Osteoblast (primary cell): ENCODE measurements at regions not wholly inside any gene's neighbourhood (a gene's known extent, or its start where the extent isn't known, plus 50 kb on each side); places are given as distances from the start of the nearest gene placed in this dataset.

ENCODE experiments used
- DNase-seq: peaks from one replicate; pipeline ENCODE4 v3.0.0; 2011; ENCODE audit warnings: low spot score, mixed read lengths; ENCODE audit not compliant: insufficient read length; ENCODE audit errors: missing footprints
- H2AFZ ChIP-seq: 2 replicates; pipeline ENCODE4 v1.6.0; 2011; ENCODE audit warnings: mild to moderate bottlenecking, low read length
- H3K27ac ChIP-seq: 2 replicates; pipeline ENCODE4 v1.5.1; 2011; ENCODE audit warnings: mild to moderate bottlenecking, low read depth, low read length, moderate library complexity
- H3K27me3 ChIP-seq: 2 replicates; pipeline ENCODE4 v1.6.0; 2012; ENCODE audit warnings: mild to moderate bottlenecking, control low read depth, inconsistent platforms, low read length, moderate library complexity; ENCODE audit not compliant: insufficient read depth
- H3K36me3 ChIP-seq: 2 replicates; pipeline ENCODE4 v1.5.1; 2011; ENCODE audit warnings: mild to moderate bottlenecking, low read length, control low read depth, moderate library complexity; ENCODE audit not compliant: insufficient read depth
- H3K4me1 ChIP-seq: 2 replicates; pipeline ENCODE4 v1.5.1; 2011; ENCODE audit warnings: mild to moderate bottlenecking, low read length, control low read depth, moderate library complexity; ENCODE audit not compliant: insufficient read depth
- H3K4me2 ChIP-seq: 2 replicates; pipeline ENCODE4 v1.6.0; 2011; ENCODE audit warnings: mild to moderate bottlenecking, low read length; ENCODE audit not compliant: insufficient read depth
- H3K4me3 ChIP-seq: fragments of 200-600 bp; sonication (generic); 3 replicates; pipeline ENCODE4 v1.5.1; 2012; ENCODE audit warnings: mild to moderate bottlenecking, low read length, inconsistent platforms; ENCODE audit not compliant: insufficient read depth
- H3K79me2 ChIP-seq: 2 replicates; pipeline ENCODE4 v1.6.0; 2012; ENCODE audit warnings: mild to moderate bottlenecking, low read length, control low read depth, inconsistent platforms; ENCODE audit not compliant: insufficient read depth
- H3K9me3 ChIP-seq: 2 replicates; pipeline ENCODE4 v1.5.1; 2011; ENCODE audit warnings: low read depth, low read length, control low read depth
- H4K20me1 ChIP-seq: 2 replicates; pipeline ENCODE4 v1.6.0; 2012; ENCODE audit warnings: mild to moderate bottlenecking, low read length, control low read depth; ENCODE audit not compliant: insufficient read depth
- TF ChIP-seq, protein P1 (sequence below): IDR thresholded peaks from 2 replicates; pipeline ENCODE4 v1.5.1; 2011; ENCODE audit warnings: mild to moderate bottlenecking, low read depth, low read length, moderate library complexity; ENCODE audit errors: extremely low read depth

DNA sequence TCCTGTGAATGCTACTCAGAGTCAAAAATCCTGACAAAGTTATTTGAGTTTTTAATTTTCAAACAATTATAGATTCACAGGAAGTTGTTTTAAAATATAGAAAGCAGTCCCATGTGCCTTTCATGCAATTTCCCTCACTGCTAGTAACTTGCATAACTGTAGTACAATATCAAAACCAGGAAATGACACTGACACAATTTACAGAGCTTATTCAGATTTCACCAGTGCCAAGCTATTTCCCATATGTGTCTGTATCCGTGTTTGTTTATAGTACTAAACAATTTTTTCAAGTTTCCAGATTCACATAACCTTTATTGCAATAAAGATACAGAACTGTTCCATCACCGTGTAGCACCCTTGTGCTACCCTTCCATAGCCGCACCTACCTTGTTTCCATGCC is 934.6 kb downstream of the PCDH17 start:
- H4K20me1 ChIP-seq: no peaks in the 10 kb centered on the region
- TF ChIP-seq, protein P1, sequence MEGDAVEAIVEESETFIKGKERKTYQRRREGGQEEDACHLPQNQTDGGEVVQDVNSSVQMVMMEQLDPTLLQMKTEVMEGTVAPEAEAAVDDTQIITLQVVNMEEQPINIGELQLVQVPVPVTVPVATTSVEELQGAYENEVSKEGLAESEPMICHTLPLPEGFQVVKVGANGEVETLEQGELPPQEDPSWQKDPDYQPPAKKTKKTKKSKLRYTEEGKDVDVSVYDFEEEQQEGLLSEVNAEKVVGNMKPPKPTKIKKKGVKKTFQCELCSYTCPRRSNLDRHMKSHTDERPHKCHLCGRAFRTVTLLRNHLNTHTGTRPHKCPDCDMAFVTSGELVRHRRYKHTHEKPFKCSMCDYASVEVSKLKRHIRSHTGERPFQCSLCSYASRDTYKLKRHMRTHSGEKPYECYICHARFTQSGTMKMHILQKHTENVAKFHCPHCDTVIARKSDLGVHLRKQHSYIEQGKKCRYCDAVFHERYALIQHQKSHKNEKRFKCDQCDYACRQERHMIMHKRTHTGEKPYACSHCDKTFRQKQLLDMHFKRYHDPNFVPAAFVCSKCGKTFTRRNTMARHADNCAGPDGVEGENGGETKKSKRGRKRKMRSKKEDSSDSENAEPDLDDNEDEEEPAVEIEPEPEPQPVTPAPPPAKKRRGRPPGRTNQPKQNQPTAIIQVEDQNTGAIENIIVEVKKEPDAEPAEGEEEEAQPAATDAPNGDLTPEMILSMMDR: no peak

DNA sequence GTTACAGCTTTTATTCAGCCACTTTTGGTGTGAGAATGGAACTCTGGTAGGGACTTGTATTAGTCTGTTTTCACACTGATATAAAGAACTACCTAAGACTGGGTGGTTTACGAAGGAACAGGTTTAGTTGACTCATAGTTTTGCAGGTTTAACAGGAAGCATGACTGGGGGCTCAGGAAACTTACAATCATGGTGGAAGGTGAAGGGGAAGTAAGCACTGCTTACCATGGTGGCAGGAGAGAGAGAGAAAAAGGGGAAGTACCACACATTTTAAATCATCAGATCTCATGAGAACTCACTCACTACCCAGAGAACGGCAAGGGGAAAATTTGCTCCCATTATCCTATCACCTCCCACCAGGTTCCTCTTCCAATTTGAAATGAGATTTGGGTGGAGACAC is 942.2 kb downstream of the PCDH17 start:
- no peak overlapping the region for H3K4me3 ChIP-seq
- no peaks in the 10 kb centered on the region for H3K4me1 ChIP-seq
- DNase-seq: no peak
- no peaks in the 10 kb centered on the region for H3K27me3 ChIP-seq
- no peak overlapping the region for H3K27ac ChIP-seq
- no peaks in the 10 kb centered on the region for H3K79me2 ChIP-seq
- peaks cover 5% of the 10 kb centered on the region for H3K9me3 ChIP-seq
- H3K36me3 ChIP-seq: no peaks in the 10 kb centered on the region
- no peak overlapping the region for H3K4me2 ChIP-seq
- no peak overlapping the region for H2AFZ ChIP-seq
- TF ChIP-seq, protein P1: no peak
- no peaks in the 10 kb centered on the region for H4K20me1 ChIP-seq

More for the DNA sequence above, 934.6 kb downstream of the PCDH17 start:
- no peaks in the 10 kb centered on the region for H3K9me3 ChIP-seq
- no peaks in the 10 kb centered on the region for H3K27me3 ChIP-seq
- no peaks in the 10 kb centered on the region for H3K79me2 ChIP-seq
- no peaks in the 10 kb centered on the region for H3K4me1 ChIP-seq
- no peak for DNase-seq
- H2AFZ ChIP-seq: no peak overlapping the region
- no peak overlapping the region for H3K27ac ChIP-seq
- no peak overlapping the region for H3K4me3 ChIP-seq
- no peak overlapping the region for H3K4me2 ChIP-seq
- no peaks in the 10 kb centered on the region for H3K36me3 ChIP-seq

DNA sequence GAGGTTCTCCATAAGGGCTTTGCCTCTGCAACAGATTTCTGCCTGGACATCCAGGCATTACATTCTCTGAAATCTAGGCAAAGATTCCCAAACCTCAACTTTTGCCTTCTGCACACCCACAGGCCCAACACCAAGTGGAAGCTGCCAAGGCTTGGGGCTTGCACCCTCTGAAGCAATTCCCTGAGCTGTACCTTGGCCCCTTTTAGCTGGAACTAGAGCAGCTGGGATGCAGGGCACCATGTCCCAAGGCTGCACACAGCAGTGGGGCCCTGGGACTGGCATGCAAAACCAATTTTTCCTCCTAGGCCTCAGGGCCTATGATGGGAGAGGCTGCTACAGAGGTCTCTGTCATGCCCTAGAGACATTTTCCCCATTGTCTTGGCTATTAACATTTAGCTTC is 943.2 kb downstream of the PCDH17 start:
- no peak overlapping the region for H3K4me3 ChIP-seq
- no peaks in the 10 kb centered on the region for H3K4me1 ChIP-seq
- no peaks in the 10 kb centered on the region for H3K27me3 ChIP-seq
- TF ChIP-seq, protein P1: no peak
- H4K20me1 ChIP-seq: no peaks in the 10 kb centered on the region
- H2AFZ ChIP-seq: no peak overlapping the region
- peaks cover 5% of the 10 kb centered on the region for H3K9me3 ChIP-seq
- no peaks in the 10 kb centered on the region for H3K36me3 ChIP-seq
- no peaks in the 10 kb centered on the region for H3K79me2 ChIP-seq
- no peak overlapping the region for H3K27ac ChIP-seq
- H3K4me2 ChIP-seq: no peak overlapping the region
- no peak for DNase-seq

DNA sequence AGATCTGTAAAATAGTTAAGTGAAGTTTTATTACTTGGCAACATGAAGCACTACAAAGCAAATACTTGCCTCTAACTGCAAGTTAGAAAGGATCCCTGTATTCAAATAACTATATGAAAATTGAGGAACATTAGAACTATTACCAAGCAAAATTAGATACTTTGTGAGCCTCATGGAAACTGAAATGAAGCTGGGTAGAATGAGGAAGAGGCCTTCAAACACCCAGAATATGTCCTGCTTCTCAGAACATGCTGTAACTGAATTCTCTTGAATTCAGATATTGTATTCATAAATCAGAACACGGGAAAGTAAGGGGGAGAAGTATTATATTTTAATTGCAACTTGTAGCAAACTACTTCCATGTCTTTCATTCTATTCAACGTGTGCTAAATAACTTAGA is 947.9 kb downstream of the PCDH17 start:
- Histone ChIP-seq H3K36me3 (no peaks in the 10 kb centered on the region), H3K4me2 (no peak overlapping the region), H3K79me2 (no peaks in the 10 kb centered on the region), H3K27me3 (no peaks in the 10 kb centered on the region), H3K9me3 (peaks cover under 1% of the 10 kb centered on the region), H4K20me1 (no peaks in the 10 kb centered on the region), H3K27ac (no peak overlapping the region), H3K4me3 (no peak overlapping the region), H3K4me1 (no peaks in the 10 kb centered on the region), H2AFZ (no peak overlapping the region)
- no peak for DNase-seq
- TF ChIP-seq, protein P1: no peak
